ENCODE measurements at regions not wholly inside any gene's neighbourhood (a gene's known extent, or its start where the extent isn't known, plus 50 kb on each side); places are given as distances from the start of the nearest gene placed in this dataset.

- no peak for ATAC-seq
These were observed 50.4 kb upstream of the APCDD1L start for GRCh38 chr20:58565461-58566175.

More at GRCh38 chr20:58565461-58566175, 50.4 kb upstream of the APCDD1L start:
- DNase-seq (ENCODE audit: low spot score) = no peak
